ENCODE measurements at regions not wholly inside any gene's neighbourhood (a gene's known extent, or its start where the extent isn't known, plus 50 kb on each side); places are given as distances from the start of the nearest gene placed in this dataset.

- Mint-ChIP-seq H3K4me1 (peaks cover 15% of the 10 kb centered on the region), H3K4me3 (no peak overlapping the region), H3K36me3 (peaks cover 5% of the 10 kb centered on the region), H3K27ac (no peak overlapping the region; the same call in 1 of the 2 replicates), H3K27me3 (ENCODE audit: low read depth) (no peaks in the 10 kb centered on the region), H3K9me3 (peaks cover 2% of the 10 kb centered on the region)
- POLR2A ChIA-PET, result interaction anchor here (0.5 kb wide), 1 partner anchor 167 kb away, joined by 6 read pairs; no protein-coding TSS in a partner anchor
- no peak for TF ChIP-seq NFATC4 (CRISPR knock-in tag; IDR thresholded peaks at IDR 0.05)
- no peak for TF ChIP-seq KAT7 (CRISPR knock-in tag; IDR thresholded peaks at IDR 0.05; ENCODE audit: borderline replicate concordance)
- TF ChIP-seq SP1 (CRISPR knock-in tag; conservative IDR thresholded peaks at IDR 0.05), result no peak
- TF ChIP-seq NFE2L1 (CRISPR knock-in tag; IDR thresholded peaks at IDR 0.05), result no peak
- no peak for TF ChIP-seq E2F5 (CRISPR knock-in tag; IDR thresholded peaks at IDR 0.05)
- TF ChIP-seq SMAD4 (CRISPR knock-in tag; IDR thresholded peaks at IDR 0.05), result no peak
- TF ChIP-seq EMX1 (CRISPR knock-in tag; IDR thresholded peaks at IDR 0.05), result no peak
- TF ChIP-seq ZNF263 (CRISPR knock-in tag; IDR thresholded peaks at IDR 0.05; ENCODE audit: low read depth), result no peak
- TF ChIP-seq ELF4 (CRISPR knock-in tag; IDR thresholded peaks at IDR 0.05; ENCODE audit: low read depth), result no peak
- no peak for TF ChIP-seq ESRRA (CRISPR knock-in tag; IDR thresholded peaks at IDR 0.05; ENCODE audit: borderline replicate concordance)
- TF ChIP-seq, protein P1, sequence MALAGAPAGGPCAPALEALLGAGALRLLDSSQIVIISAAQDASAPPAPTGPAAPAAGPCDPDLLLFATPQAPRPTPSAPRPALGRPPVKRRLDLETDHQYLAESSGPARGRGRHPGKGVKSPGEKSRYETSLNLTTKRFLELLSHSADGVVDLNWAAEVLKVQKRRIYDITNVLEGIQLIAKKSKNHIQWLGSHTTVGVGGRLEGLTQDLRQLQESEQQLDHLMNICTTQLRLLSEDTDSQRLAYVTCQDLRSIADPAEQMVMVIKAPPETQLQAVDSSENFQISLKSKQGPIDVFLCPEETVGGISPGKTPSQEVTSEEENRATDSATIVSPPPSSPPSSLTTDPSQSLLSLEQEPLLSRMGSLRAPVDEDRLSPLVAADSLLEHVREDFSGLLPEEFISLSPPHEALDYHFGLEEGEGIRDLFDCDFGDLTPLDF (CRISPR knock-in tag; IDR thresholded peaks at IDR 0.05), result no peak
- no peak for TF ChIP-seq MLX (CRISPR knock-in tag; IDR thresholded peaks at IDR 0.05)
- no peak for TF ChIP-seq ZNF219 (CRISPR knock-in tag; IDR thresholded peaks at IDR 0.05; ENCODE audit: borderline replicate concordance)
- DNase-seq (ENCODE audit: low spot score) (no peak), ATAC-seq (no peak)
- CTCF ChIA-PET, result interaction anchor here (0.7 to 1.2 kb wide), 2 partner anchors 15 to 134 kb away, joined by 3 read pairs; no protein-coding TSS in a partner anchor
Observed at GRCh38 chr14:71418532-71419245, 511.4 kb downstream of the PCNX1 start.

GRCh38 chr14:71423481-71423880, 508.7 kb upstream of the RGS6 start:
- no peak for ATAC-seq
- Mint-ChIP-seq H3K27me3 (ENCODE audit: low read depth) (peaks cover 5% of the 10 kb centered on the region; the same call in 1 of the 2 replicates), H3K4me1 (peaks cover 16% of the 10 kb centered on the region), H3K9me3 (peaks cover 40% of the 10 kb centered on the region), H3K36me3 (peaks cover 42% of the 10 kb centered on the region), H3K4me3 (no peak overlapping the region), H3K27ac (no peak overlapping the region)
- DNase-seq (ENCODE audit: low spot score), result no peak
- POLR2A ChIA-PET, result no interaction called here
- CTCF ChIA-PET, result no interaction called here
- TF ChIP-seq, protein P2, sequence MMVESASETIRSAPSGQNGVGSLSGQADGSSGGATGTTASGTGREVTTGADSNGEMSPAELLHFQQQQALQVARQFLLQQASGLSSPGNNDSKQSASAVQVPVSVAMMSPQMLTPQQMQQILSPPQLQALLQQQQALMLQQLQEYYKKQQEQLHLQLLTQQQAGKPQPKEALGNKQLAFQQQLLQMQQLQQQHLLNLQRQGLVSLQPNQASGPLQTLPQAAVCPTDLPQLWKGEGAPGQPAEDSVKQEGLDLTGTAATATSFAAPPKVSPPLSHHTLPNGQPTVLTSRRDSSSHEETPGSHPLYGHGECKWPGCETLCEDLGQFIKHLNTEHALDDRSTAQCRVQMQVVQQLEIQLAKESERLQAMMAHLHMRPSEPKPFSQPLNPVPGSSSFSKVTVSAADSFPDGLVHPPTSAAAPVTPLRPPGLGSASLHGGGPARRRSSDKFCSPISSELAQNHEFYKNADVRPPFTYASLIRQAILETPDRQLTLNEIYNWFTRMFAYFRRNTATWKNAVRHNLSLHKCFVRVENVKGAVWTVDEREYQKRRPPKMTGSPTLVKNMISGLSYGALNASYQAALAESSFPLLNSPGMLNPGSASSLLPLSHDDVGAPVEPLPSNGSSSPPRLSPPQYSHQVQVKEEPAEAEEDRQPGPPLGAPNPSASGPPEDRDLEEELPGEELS (CRISPR knock-in tag; IDR thresholded peaks at IDR 0.05), result no peak
- TF ChIP-seq FOXP1 (CRISPR knock-in tag; IDR thresholded peaks at IDR 0.05; ENCODE audit: borderline replicate concordance) (no peak), JAZF1 (CRISPR knock-in tag; IDR thresholded peaks at IDR 0.05) (no peak), HMGXB4 (CRISPR knock-in tag; IDR thresholded peaks at IDR 0.05) (no peak), CDX4 (CRISPR knock-in tag; IDR thresholded peaks at IDR 0.05; ENCODE audit: borderline replicate concordance) (no peak), KAT7 (CRISPR knock-in tag; IDR thresholded peaks at IDR 0.05; ENCODE audit: borderline replicate concordance) (no peak), ZNF396 (CRISPR knock-in tag; IDR thresholded peaks at IDR 0.05; ENCODE audit: borderline replicate concordance) (no peak), SMAD4 (CRISPR knock-in tag; IDR thresholded peaks at IDR 0.05) (no peak), MAX (CRISPR knock-in tag; IDR thresholded peaks at IDR 0.05) (no peak), SP1 (CRISPR knock-in tag; conservative IDR thresholded peaks at IDR 0.05) (no peak), ZNF263 (CRISPR knock-in tag; IDR thresholded peaks at IDR 0.05; ENCODE audit: low read depth) (no peak), NR2C2 (CRISPR knock-in tag; IDR thresholded peaks at IDR 0.05) (no peak)
- TF ChIP-seq, protein P3, sequence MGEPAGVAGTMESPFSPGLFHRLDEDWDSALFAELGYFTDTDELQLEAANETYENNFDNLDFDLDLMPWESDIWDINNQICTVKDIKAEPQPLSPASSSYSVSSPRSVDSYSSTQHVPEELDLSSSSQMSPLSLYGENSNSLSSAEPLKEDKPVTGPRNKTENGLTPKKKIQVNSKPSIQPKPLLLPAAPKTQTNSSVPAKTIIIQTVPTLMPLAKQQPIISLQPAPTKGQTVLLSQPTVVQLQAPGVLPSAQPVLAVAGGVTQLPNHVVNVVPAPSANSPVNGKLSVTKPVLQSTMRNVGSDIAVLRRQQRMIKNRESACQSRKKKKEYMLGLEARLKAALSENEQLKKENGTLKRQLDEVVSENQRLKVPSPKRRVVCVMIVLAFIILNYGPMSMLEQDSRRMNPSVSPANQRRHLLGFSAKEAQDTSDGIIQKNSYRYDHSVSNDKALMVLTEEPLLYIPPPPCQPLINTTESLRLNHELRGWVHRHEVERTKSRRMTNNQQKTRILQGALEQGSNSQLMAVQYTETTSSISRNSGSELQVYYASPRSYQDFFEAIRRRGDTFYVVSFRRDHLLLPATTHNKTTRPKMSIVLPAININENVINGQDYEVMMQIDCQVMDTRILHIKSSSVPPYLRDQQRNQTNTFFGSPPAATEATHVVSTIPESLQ (CRISPR knock-in tag; IDR thresholded peaks at IDR 0.05), result no peak
- TF ChIP-seq, protein P4, sequence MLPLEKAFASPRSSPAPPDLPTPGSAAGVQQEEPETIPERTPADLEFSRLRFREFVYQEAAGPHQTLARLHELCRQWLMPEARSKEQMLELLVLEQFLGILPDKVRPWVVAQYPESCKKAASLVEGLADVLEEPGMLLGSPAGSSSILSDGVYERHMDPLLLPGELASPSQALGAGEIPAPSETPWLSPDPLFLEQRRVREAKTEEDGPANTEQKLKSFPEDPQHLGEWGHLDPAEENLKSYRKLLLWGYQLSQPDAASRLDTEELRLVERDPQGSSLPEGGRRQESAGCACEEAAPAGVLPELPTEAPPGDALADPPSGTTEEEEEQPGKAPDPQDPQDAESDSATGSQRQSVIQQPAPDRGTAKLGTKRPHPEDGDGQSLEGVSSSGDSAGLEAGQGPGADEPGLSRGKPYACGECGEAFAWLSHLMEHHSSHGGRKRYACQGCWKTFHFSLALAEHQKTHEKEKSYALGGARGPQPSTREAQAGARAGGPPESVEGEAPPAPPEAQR (CRISPR knock-in tag; IDR thresholded peaks at IDR 0.05), result no peak

Data from WTC11 (cell line).